GM12878 (cell line): ENCODE measurements at regions not wholly inside any gene's neighbourhood (a gene's known extent, or its start where the extent isn't known, plus 50 kb on each side); places are given as distances from the start of the nearest gene placed in this dataset.

Experiments
- ATAC-seq: fragments of 200-7000 bp; cut with Tn5 transposase; 3 replicates; pipeline ENCODE4 v1.9.1; 2020; ENCODE audit warnings: mild to moderate bottlenecking, moderate library complexity
- BruUV-seq: library from RNA; stranded (reverse); fragments of 400-500 nt; replicated peaks from 2 replicates; lab custom pipeline; 2021; lab: Mats Ljungman, UMichigan
- CTCF ChIA-PET: fragments of 300-600 bp; sonication (Branson Sonifier 250); formaldehyde crosslinking; extraction: SDS; loops from one replicate; lab custom pipeline; 2021; ENCODE audit warnings: inconsistent platforms; lab: Yijun Ruan, JAX
- POLR2A ChIA-PET: fragments of 350-600 bp; formaldehyde crosslinking; extraction: SDS; loops from one replicate; lab custom pipeline; 2021; ENCODE audit warnings: inconsistent platforms; lab: Charles Lee
- RAD21 ChIA-PET: fragments of 300-600 bp; sonication (Branson Sonifier 250); formaldehyde crosslinking; loops from one replicate; lab custom pipeline; 2023; ENCODE audit warnings: antibody characterized with exemption; ENCODE audit not compliant: unreplicated experiment; lab: Charles Lee
- SMC1A ChIA-PET: fragments of 300-600 bp; sonication (Branson Sonifier 250); formaldehyde crosslinking; loops from one replicate; lab custom pipeline; 2023; ENCODE audit not compliant: unreplicated experiment, uncharacterized antibody; lab: Charles Lee
- DNase-seq: peaks from one replicate; pipeline ENCODE4 v3.0.0-alpha.2; 2011; ENCODE audit warnings: low read depth, low spot score
- FAIRE-seq: peaks from 3 replicates; lab custom pipeline; 2011; peaks lifted over from hg19 to GRCh38; lab: Jason Lieb, UNC
- H2AFZ ChIP-seq: 2 replicates; pipeline ENCODE4 v1.6.0; 2011; ENCODE audit warnings: low read depth, low read length, control low read depth; ENCODE audit not compliant: control insufficient read depth
- H3K27ac ChIP-seq: 2 replicates; pipeline ENCODE4 v1.5.1; 2011; ENCODE audit warnings: control low read depth; ENCODE audit not compliant: control insufficient read depth, insufficient read depth
- H3K27me3 ChIP-seq, 2 experiments: replicated peaks in 1 of 2; 2 replicates each; pipeline versions ENCODE4 v1.6.0 to v1.6.1; 2011; ENCODE audit warnings: low read length in 1 of 2; ENCODE audit not compliant: control insufficient read depth in 2 of 2, insufficient read depth in 2 of 2
- H3K36me3 ChIP-seq, 2 experiments: 2 replicates each; pipeline ENCODE4 v1.5.1; 2011; ENCODE audit warnings: low read length in 1 of 2; ENCODE audit not compliant: control insufficient read depth in 2 of 2, insufficient read depth in 2 of 2
- H3K4me1 ChIP-seq: 2 replicates; pipeline ENCODE4 v1.6.1; 2011; ENCODE audit warnings: mild to moderate bottlenecking, low read length, moderate library complexity, mixed read lengths; ENCODE audit not compliant: control insufficient read depth, insufficient read depth
- H3K4me2 ChIP-seq: 2 replicates; pipeline ENCODE4 v1.6.0; 2011; ENCODE audit warnings: control low read depth; ENCODE audit not compliant: control insufficient read depth, insufficient read depth
- H3K4me3 ChIP-seq: fragments of 200-600 bp; sonication (generic); 2 replicates; pipeline ENCODE4 v1.5.1; 2016
- H3K79me2 ChIP-seq: 2 replicates; pipeline ENCODE4 v1.6.0; 2011; ENCODE audit warnings: low read length; ENCODE audit not compliant: control insufficient read depth, insufficient read depth
- H3K9ac ChIP-seq: 2 replicates; pipeline ENCODE4 v1.8.0; 2011; ENCODE audit warnings: low read length, control low read depth, mixed read lengths; ENCODE audit not compliant: control insufficient read depth, insufficient read depth
- H3K9me3 ChIP-seq: replicated peaks from 3 replicates; pipeline ENCODE4 v1.5.1; 2011; ENCODE audit warnings: mild to moderate bottlenecking, low read length; ENCODE audit not compliant: control insufficient read depth, insufficient read depth
- H4K20me1 ChIP-seq: 2 replicates; pipeline ENCODE4 v1.6.0; 2011; ENCODE audit not compliant: control insufficient read depth, insufficient read depth
- PML ChIP-seq: IDR thresholded peaks from 2 replicates; pipeline ENCODE4 v1.6.1; 2012; ENCODE audit warnings: low read length, inconsistent platforms
- POLR2AphosphoS5 ChIP-seq: IDR thresholded peaks from 2 replicates; pipeline ENCODE4 v1.6.1; 2011; ENCODE audit warnings: mild to moderate bottlenecking, low read length, inconsistent platforms
- SUZ12 ChIP-seq: fragments of 200-600 bp; sonication (generic); IDR thresholded peaks from one replicate; pipeline ENCODE4 v1.6.1; 2018; ENCODE audit warnings: antibody characterized with exemption, mild to moderate bottlenecking; ENCODE audit not compliant: unreplicated experiment
- USF1 ChIP-seq: IDR thresholded peaks from 2 replicates; pipeline ENCODE4 v1.6.1; 2011; ENCODE audit warnings: borderline replicate concordance, low read depth, mild to moderate bottlenecking, moderate library complexity, mixed read lengths, low read length; ENCODE audit not compliant: insufficient read depth; ENCODE audit errors: extremely low read length
- ZNF274 ChIP-seq: IDR thresholded peaks from one replicate; pipeline ENCODE4 v1.8.0; 2011; ENCODE audit not compliant: insufficient read length, insufficient read depth
- ZNF384 ChIP-seq: IDR thresholded peaks from 2 replicates; pipeline ENCODE4 v1.6.1; 2012; ENCODE audit warnings: low read depth, mild to moderate bottlenecking, low read length, improper control_type of control experiment, borderline replicate concordance
- WGBS: methylation state at CpG from one replicate; pipeline ENCODE4 v1.1.6; 2016; ENCODE audit warnings: low lambda C conversion rate; ENCODE audit not compliant: insufficient replicate concordance, insufficient coverage; ENCODE audit errors: missing lambda C conversion rate; 5-methylcytosine and 5-hydroxymethylcytosine counted together
- in situ Hi-C: fragments of 300-500 bp; cut with MboI; formaldehyde crosslinking; loops from 9 replicates; pipeline ENCODE4 v1.14.3; 2018; ENCODE audit warnings: mixed read lengths
- intact Hi-C: fragments of 100-400 bp; cut with micrococcal nuclease; formaldehyde crosslinking; loops from one replicate; pipeline ENCODE4 v1.14.2; 2022; ENCODE audit not compliant: unreplicated experiment
- TF ChIP-seq, protein P1 (sequence below): IDR thresholded peaks from 2 replicates; pipeline ENCODE4 v1.6.1; 2012; ENCODE audit warnings: low read depth, low read length, improper control_type of control experiment
- TF ChIP-seq, protein P2 (sequence below): fragments of 450-650 bp; IDR thresholded peaks from 2 replicates; pipeline ENCODE4 v1.6.1; 2017; ENCODE audit warnings: mild to moderate bottlenecking, moderate library complexity
- TF ChIP-seq, protein P3 (sequence below): fragments of 450-650 bp; IDR thresholded peaks from 2 replicates; pipeline ENCODE4 v1.6.1; 2016; ENCODE audit warnings: mild to moderate bottlenecking

DNA sequence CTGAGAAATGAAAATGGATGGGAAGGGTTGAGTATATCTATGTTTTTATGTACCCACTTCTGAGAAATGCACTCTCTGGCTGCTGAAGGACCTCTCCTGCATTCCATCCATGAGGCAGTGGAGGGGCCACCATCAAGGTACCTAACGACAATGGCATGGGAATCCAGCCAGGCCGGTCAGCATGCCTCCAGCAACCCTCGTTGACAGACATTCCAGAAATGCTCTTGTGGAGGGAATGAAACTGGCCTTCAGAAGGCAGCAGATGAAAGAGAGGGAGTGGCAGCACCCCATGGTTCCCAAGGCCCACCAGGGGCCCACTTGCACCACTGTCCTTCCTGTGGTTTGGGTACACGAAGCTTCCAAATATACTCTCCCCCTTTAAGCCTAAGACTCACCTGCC, 269.0 kb downstream of the ARHGAP12 start:
- Histone ChIP-seq H3K27me3 (no peaks in the 10 kb centered on the region), H3K9me3 (no peaks in the 10 kb centered on the region), H3K36me3 (no peaks in the 10 kb centered on the region), H3K79me2 (no peaks in the 10 kb centered on the region), H4K20me1 (no peaks in the 10 kb centered on the region), H3K4me2 (no peak overlapping the region), H2AFZ (no peak overlapping the region), H3K4me3 (no peak overlapping the region), H3K4me1 (no peaks in the 10 kb centered on the region), H3K27ac (no peak overlapping the region)
- no TSS peak for BruUV-seq
- in situ Hi-C loops (no loop called here), intact Hi-C loops (no loop called here)
- POLR2A ChIA-PET, result no interaction called here
- RAD21 ChIA-PET, result no interaction called here
- 49% methylated on average over 4 of the region's 4 CpGs for WGBS
- no peak for FAIRE-seq
- CTCF ChIA-PET, result no interaction called here
- no peak for DNase-seq
- no peak for TF ChIP-seq ZNF274
- TF ChIP-seq USF1, result no peak
- TF ChIP-seq, protein P1, sequence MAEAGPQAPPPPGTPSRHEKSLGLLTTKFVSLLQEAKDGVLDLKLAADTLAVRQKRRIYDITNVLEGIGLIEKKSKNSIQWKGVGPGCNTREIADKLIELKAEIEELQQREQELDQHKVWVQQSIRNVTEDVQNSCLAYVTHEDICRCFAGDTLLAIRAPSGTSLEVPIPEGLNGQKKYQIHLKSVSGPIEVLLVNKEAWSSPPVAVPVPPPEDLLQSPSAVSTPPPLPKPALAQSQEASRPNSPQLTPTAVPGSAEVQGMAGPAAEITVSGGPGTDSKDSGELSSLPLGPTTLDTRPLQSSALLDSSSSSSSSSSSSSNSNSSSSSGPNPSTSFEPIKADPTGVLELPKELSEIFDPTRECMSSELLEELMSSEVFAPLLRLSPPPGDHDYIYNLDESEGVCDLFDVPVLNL, result no peak
- TF ChIP-seq POLR2AphosphoS5, result no peak
- TF ChIP-seq SUZ12, result no peak
- TF ChIP-seq, protein P2, sequence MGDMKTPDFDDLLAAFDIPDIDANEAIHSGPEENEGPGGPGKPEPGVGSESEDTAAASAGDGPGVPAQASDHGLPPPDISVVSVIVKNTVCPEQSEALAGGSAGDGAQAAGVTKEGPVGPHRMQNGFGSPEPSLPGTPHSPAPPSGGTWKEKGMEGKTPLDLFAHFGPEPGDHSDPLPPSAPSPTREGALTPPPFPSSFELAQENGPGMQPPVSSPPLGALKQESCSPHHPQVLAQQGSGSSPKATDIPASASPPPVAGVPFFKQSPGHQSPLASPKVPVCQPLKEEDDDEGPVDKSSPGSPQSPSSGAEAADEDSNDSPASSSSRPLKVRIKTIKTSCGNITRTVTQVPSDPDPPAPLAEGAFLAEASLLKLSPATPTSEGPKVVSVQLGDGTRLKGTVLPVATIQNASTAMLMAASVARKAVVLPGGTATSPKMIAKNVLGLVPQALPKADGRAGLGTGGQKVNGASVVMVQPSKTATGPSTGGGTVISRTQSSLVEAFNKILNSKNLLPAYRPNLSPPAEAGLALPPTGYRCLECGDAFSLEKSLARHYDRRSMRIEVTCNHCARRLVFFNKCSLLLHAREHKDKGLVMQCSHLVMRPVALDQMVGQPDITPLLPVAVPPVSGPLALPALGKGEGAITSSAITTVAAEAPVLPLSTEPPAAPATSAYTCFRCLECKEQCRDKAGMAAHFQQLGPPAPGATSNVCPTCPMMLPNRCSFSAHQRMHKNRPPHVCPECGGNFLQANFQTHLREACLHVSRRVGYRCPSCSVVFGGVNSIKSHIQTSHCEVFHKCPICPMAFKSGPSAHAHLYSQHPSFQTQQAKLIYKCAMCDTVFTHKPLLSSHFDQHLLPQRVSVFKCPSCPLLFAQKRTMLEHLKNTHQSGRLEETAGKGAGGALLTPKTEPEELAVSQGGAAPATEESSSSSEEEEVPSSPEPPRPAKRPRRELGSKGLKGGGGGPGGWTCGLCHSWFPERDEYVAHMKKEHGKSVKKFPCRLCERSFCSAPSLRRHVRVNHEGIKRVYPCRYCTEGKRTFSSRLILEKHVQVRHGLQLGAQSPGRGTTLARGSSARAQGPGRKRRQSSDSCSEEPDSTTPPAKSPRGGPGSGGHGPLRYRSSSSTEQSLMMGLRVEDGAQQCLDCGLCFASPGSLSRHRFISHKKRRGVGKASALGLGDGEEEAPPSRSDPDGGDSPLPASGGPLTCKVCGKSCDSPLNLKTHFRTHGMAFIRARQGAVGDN, result no peak
- no peak for TF ChIP-seq ZNF384
- TF ChIP-seq, protein P3, sequence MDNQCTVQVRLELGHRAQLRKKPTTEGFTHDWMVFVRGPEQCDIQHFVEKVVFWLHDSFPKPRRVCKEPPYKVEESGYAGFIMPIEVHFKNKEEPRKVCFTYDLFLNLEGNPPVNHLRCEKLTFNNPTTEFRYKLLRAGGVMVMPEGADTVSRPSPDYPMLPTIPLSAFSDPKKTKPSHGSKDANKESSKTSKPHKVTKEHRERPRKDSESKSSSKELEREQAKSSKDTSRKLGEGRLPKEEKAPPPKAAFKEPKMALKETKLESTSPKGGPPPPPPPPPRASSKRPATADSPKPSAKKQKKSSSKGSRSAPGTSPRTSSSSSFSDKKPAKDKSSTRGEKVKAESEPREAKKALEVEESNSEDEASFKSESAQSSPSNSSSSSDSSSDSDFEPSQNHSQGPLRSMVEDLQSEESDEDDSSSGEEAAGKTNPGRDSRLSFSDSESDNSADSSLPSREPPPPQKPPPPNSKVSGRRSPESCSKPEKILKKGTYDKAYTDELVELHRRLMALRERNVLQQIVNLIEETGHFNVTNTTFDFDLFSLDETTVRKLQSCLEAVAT, result no peak
- TF ChIP-seq PML, result no peak
- TF ChIP-seq, all 136 proteins: peak for 0
- no peak overlapping the region for H3K9ac ChIP-seq
- SMC1A ChIA-PET, result no interaction called here
- ATAC-seq, result no peak
